GM18858 (cell line): ENCODE measurements at regions not wholly inside any gene's neighbourhood (a gene's known extent, or its start where the extent isn't known, plus 50 kb on each side); places are given as distances from the start of the nearest gene placed in this dataset.

Experiments
- ATAC-seq: cut with Tn5 transposase; IDR thresholded peaks from one replicate; pipeline ENCODE4 v1.9.1; 2021; ENCODE audit not compliant: unreplicated experiment

- ATAC-seq: no peak
Measured at GRCh38 chr6:19032591-19033295, 645.6 kb downstream of the RNF144B start.

- ATAC-seq: no peak
Measured at GRCh38 chr6:19033683-19034082, 646.5 kb downstream of the RNF144B start.

- ATAC-seq: no peak
Measured at GRCh38 chr6:19034986-19035385, 647.8 kb downstream of the RNF144B start.

- no peak for ATAC-seq
Measured at GRCh38 chr6:19035461-19036195, 648.5 kb downstream of the RNF144B start.

- no peak for ATAC-seq
Measured at GRCh38 chr6:19036196-19036555, 649.0 kb downstream of the RNF144B start.

GRCh38 chr6:19037607-19038006 is 650.5 kb downstream of the RNF144B start:
- no peak for ATAC-seq

- ATAC-seq: no peak
Measured at GRCh38 chr6:19039287-19039686, 652.1 kb downstream of the RNF144B start.

- no peak for ATAC-seq
Measured at GRCh38 chr6:19041906-19042305, 654.8 kb downstream of the RNF144B start.

- ATAC-seq: no peak
Measured at GRCh38 chr6:19042420-19042819, 655.3 kb downstream of the RNF144B start.

- no peak for ATAC-seq
Measured at GRCh38 chr6:19050765-19051164, 663.6 kb downstream of the RNF144B start.

- ATAC-seq: no peak
Measured at GRCh38 chr6:19052219-19052618, 665.1 kb downstream of the RNF144B start.

- ATAC-seq: no peak
Measured at GRCh38 chr6:19059102-19059501, 672.0 kb downstream of the RNF144B start.

- ATAC-seq: no peak
Measured at GRCh38 chr6:19067165-19067564, 680.0 kb downstream of the RNF144B start.

GRCh38 chr6:19070520-19070919 is 683.4 kb downstream of the RNF144B start:
- no peak for ATAC-seq

GRCh38 chr6:19083801-19084200 is 696.7 kb downstream of the RNF144B start:
- ATAC-seq: no peak

- no peak for ATAC-seq
Measured at GRCh38 chr6:19086480-19086879, 699.3 kb downstream of the RNF144B start.

- no peak for ATAC-seq
Measured at GRCh38 chr6:19087296-19087695, 700.1 kb downstream of the RNF144B start.

- ATAC-seq: no peak
Measured at GRCh38 chr6:19087897-19088296, 700.7 kb downstream of the RNF144B start.

GRCh38 chr6:19100752-19101151 is 713.6 kb downstream of the RNF144B start:
- ATAC-seq: no peak

- no peak for ATAC-seq
Measured at GRCh38 chr6:19102936-19103335, 715.8 kb downstream of the RNF144B start.

GRCh38 chr6:19107468-19107867 is 720.3 kb downstream of the RNF144B start:
- no peak for ATAC-seq

- ATAC-seq: no peak
Measured at GRCh38 chr6:19121521-19121920, 715.6 kb upstream of the ID4 start.

- no peak for ATAC-seq
Measured at GRCh38 chr6:19127081-19127480, 710.1 kb upstream of the ID4 start.
